Tibial nerve (tissue), 4 donors: ENCODE measurements at regions not wholly inside any gene's neighbourhood (a gene's known extent, or its start where the extent isn't known, plus 50 kb on each side); places are given as distances from the start of the nearest gene placed in this dataset.

Source experiments
- CTCF ChIP-seq, 5 experiments: fragments of 200-600 bp in 3 of 5; fragments of 450-650 bp in 2 of 5; sonication (generic) in 3 of 5; IDR thresholded peaks; one replicate each; pipeline ENCODE4 v1.5.1; 2016 to 2019; ENCODE audit warnings: antibody characterized with exemption in 5 of 5, mild to moderate bottlenecking in 3 of 5, moderate library complexity in 2 of 5
- EP300 ChIP-seq, 2 donors: sonication (generic); formaldehyde crosslinking; IDR thresholded peaks; one replicate each; pipeline ENCODE4 v1.6.1; 2017; ENCODE audit warnings: antibody characterized with exemption in 2 of 2, mild to moderate bottlenecking in 1 of 2
- POLR2A ChIP-seq, 2 donors: fragments of 450-650 bp; IDR thresholded peaks; one replicate each; pipeline ENCODE4 v1.6.1; 2017; ENCODE audit warnings: antibody characterized with exemption in 2 of 2, mild to moderate bottlenecking in 2 of 2, moderate library complexity in 2 of 2

DNA sequence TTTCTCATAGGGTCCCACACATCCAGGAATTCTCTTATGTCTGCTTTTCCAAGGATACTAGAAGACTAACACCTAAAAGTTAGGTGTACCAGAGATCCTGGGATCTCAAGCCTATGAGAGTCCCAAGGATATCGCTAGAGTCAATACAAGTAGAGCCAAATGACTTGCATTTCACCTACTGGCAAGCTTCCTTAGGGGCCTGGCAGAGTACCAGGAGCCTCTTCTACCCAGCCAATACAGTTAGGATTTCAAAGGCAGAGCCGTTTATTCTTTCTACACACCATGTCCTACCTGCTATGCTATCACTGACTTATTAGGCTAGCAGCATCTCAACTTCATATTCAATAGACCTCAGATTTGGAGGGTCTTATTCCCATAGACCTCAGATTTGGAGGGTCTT is 53.5 kb upstream of the UNC5B start:
- TF ChIP-seq CTCF (IDR thresholded peaks at IDR 0.05), result no peak
- TF ChIP-seq POLR2A (IDR thresholded peaks at IDR 0.05), result no peak
- TF ChIP-seq EP300 (IDR thresholded peaks at IDR 0.05), result no peak
